Thyroid gland (tissue), 4 donors: ENCODE measurements at regions not wholly inside any gene's neighbourhood (a gene's known extent, or its start where the extent isn't known, plus 50 kb on each side); places are given as distances from the start of the nearest gene placed in this dataset.

ENCODE experiments used
- DNase-seq, 2 donors: peaks; one replicate each; pipeline ENCODE4 v3.0.0-alpha.2; 2019
- H3K27ac ChIP-seq, 3 donors: fragments of 200-600 bp; sonication (generic); 1 replicate in 2 of 3; 2 replicates in 1 of 3; pipeline ENCODE4 v1.5.1; 2016 to 2019; ENCODE audit warnings: mild to moderate bottlenecking in 1 of 3, moderate library complexity in 1 of 3
- H3K27me3 ChIP-seq: fragments of 200-600 bp; sonication (generic); one replicate; pipeline ENCODE4 v1.5.1; 2019
- H3K36me3 ChIP-seq, 2 donors: fragments of 200-600 bp; sonication (generic); one replicate each; pipeline ENCODE4 v1.5.1; 2016 to 2019
- H3K4me1 ChIP-seq, 2 donors: fragments of 200-600 bp; sonication (generic); one replicate each; pipeline ENCODE4 v1.5.1; 2017 to 2019
- H3K4me3 ChIP-seq, 3 donors: fragments of 200-600 bp; sonication (generic); replicated peaks in 1 of 3; 1 replicate in 2 of 3; 2 replicates in 1 of 3; pipeline ENCODE4 v1.5.1; 2016; ENCODE audit warnings: mild to moderate bottlenecking in 1 of 3
- H3K9me3 ChIP-seq: fragments of 200-600 bp; sonication (generic); one replicate; pipeline ENCODE4 v1.5.1; 2017
- CTCF ChIP-seq, 6 experiments: fragments of 200-600 bp in 3 of 6; fragments of 450-650 bp in 3 of 6; sonication (generic) in 3 of 6; IDR thresholded peaks; one replicate each; pipeline ENCODE4 v1.5.1; 2016 to 2019; ENCODE audit warnings: antibody characterized with exemption in 6 of 6, mild to moderate bottlenecking in 2 of 6, inconsistent platforms in 1 of 6, moderate library complexity in 1 of 6
- POLR2A ChIP-seq, 2 donors: fragments of 450-650 bp; IDR thresholded peaks; one replicate each; pipeline ENCODE4 v1.6.1; 2017; ENCODE audit warnings: antibody characterized with exemption in 2 of 2, mild to moderate bottlenecking in 2 of 2, moderate library complexity in 1 of 2
- WGBS, 2 donors: methylation state at CpG; one replicate each; pipeline ENCODE4 v1.1.5; 2017; 5-methylcytosine and 5-hydroxymethylcytosine counted together
- intact Hi-C: fragments of 100-400 bp; cut with DNase I; formaldehyde crosslinking; loops from one replicate; pipeline ENCODE4 v1.15.1; 2023

GRCh38 chr16:54645345-54645744 lies 285.3 kb upstream of the IRX5 start:
- TF ChIP-seq CTCF (IDR thresholded peaks at IDR 0.05) = no peak
- no peak for TF ChIP-seq POLR2A (IDR thresholded peaks at IDR 0.05)
- peaks cover 5 to 14% of the 10 kb centered on the region in 2 donors for H3K4me1 ChIP-seq
- no peaks in the 10 kb centered on the region for H3K9me3 ChIP-seq
- H3K36me3 ChIP-seq = no peaks in the 10 kb centered on the region
- intact Hi-C loops = no loop called here
- 29 to 41% methylated on average over 4 of the region's 4 CpGs for WGBS, 2 donors
- H3K27me3 ChIP-seq = no peaks in the 10 kb centered on the region
- H3K27ac ChIP-seq = peak overlapping the region in 1 of 3 donors; percentile 31
- peak; percentile 52 to 64 for DNase-seq
- no peak overlapping the region for H3K4me3 ChIP-seq

GRCh38 chr16:54636221-54636793 lies 294.4 kb upstream of the IRX5 start:
- H3K36me3 ChIP-seq = no peaks in the 10 kb centered on the region
- no peak for DNase-seq
- no peaks in the 10 kb centered on the region for H3K9me3 ChIP-seq
- TF ChIP-seq CTCF (IDR thresholded peaks at IDR 0.05) (no peak), POLR2A (IDR thresholded peaks at IDR 0.05) (no peak)
- 69 to 78% methylated on average over 10 of the region's 10 CpGs for WGBS, 2 donors
- H3K27me3 ChIP-seq = no peaks in the 10 kb centered on the region
- H3K4me3 ChIP-seq = no peak overlapping the region
- intact Hi-C loops = no loop called here
- H3K27ac ChIP-seq = no peak overlapping the region
- H3K4me1 ChIP-seq = no peaks in the 10 kb centered on the region

- no peak overlapping the region for H3K27ac ChIP-seq
- peak; percentile 23 to 58 for DNase-seq
- H3K9me3 ChIP-seq = no peaks in the 10 kb centered on the region
- no peaks in the 10 kb centered on the region for H3K27me3 ChIP-seq
- H3K36me3 ChIP-seq = no peaks in the 10 kb centered on the region
- no peak for TF ChIP-seq POLR2A (IDR thresholded peaks at IDR 0.05)
- TF ChIP-seq CTCF (IDR thresholded peaks at IDR 0.05) = peak; percentile 11 to 54 (median 39)
- H3K4me1 ChIP-seq = no peaks in the 10 kb centered on the region
- no peak overlapping the region for H3K4me3 ChIP-seq
- WGBS, 2 donors = 67 to 68% methylated on average over 6 of the region's 6 CpGs
- intact Hi-C loops = no loop called here
These were observed 296.7 kb upstream of the IRX5 start for GRCh38 chr16:54633943-54634362.

GRCh38 chr16:54632322-54633220 lies 298.1 kb upstream of the IRX5 start:
- no peak overlapping the region for H3K27ac ChIP-seq
- DNase-seq = no peak
- no peaks in the 10 kb centered on the region for H3K4me1 ChIP-seq
- TF ChIP-seq POLR2A (IDR thresholded peaks at IDR 0.05) (no peak), CTCF (IDR thresholded peaks at IDR 0.05) (no peak)
- intact Hi-C loops = no loop called here
- H3K27me3 ChIP-seq = no peaks in the 10 kb centered on the region
- H3K36me3 ChIP-seq = no peaks in the 10 kb centered on the region
- no peaks in the 10 kb centered on the region for H3K9me3 ChIP-seq
- 78 to 82% methylated on average over 13 of the region's 13 CpGs for WGBS, 2 donors
- H3K4me3 ChIP-seq = no peak overlapping the region

GRCh38 chr16:54631782-54632181 lies 298.9 kb upstream of the IRX5 start:
- intact Hi-C loops = no loop called here
- no peak overlapping the region for H3K27ac ChIP-seq
- H3K9me3 ChIP-seq = no peaks in the 10 kb centered on the region
- TF ChIP-seq CTCF (IDR thresholded peaks at IDR 0.05) (no peak), POLR2A (IDR thresholded peaks at IDR 0.05) (no peak)
- no peaks in the 10 kb centered on the region for H3K27me3 ChIP-seq
- no peak overlapping the region for H3K4me3 ChIP-seq
- H3K36me3 ChIP-seq = no peaks in the 10 kb centered on the region
- no peak for DNase-seq
- no peaks in the 10 kb centered on the region for H3K4me1 ChIP-seq
- WGBS, 2 donors = 80 to 83% methylated on average over 4 of the region's 4 CpGs
